Body of pancreas (tissue), 4 donors: ENCODE measurements at regions not wholly inside any gene's neighbourhood (a gene's known extent, or its start where the extent isn't known, plus 50 kb on each side); places are given as distances from the start of the nearest gene placed in this dataset.

Experiments
- ATAC-seq: fragments of 150-250 bp; one replicate; pipeline ENCODE4 v1.9.1; 2016
- DNase-seq, 4 donors: peaks; one replicate each; pipeline ENCODE4 v3.0.0-alpha.2; 2019
- H3K27ac ChIP-seq, 4 donors: fragments of 200-600 bp; sonication (generic); 1 replicate in 3 of 4; 2 replicates in 1 of 4; pipeline versions ENCODE4 v1.5.1 to v1.6.1; 2016 to 2019; ENCODE audit warnings: mild to moderate bottlenecking in 1 of 4, mixed read lengths in 1 of 4, moderate library complexity in 1 of 4
- H3K27me3 ChIP-seq, 2 donors: fragments of 200-600 bp; sonication (generic); one replicate each; pipeline ENCODE4 v1.6.0; 2016; ENCODE audit warnings: mild to moderate bottlenecking in 1 of 2
- H3K36me3 ChIP-seq, 2 donors: fragments of 200-600 bp; sonication (generic); replicated peaks in 1 of 2; 2 replicates each; pipeline ENCODE4 v1.5.1; 2016; ENCODE audit warnings: low read depth in 2 of 2; ENCODE audit not compliant: insufficient read depth in 1 of 2
- H3K4me1 ChIP-seq: fragments of 200-600 bp; sonication (generic); one replicate; pipeline ENCODE4 v1.6.0; 2016
- H3K4me3 ChIP-seq, 2 donors: fragments of 200-600 bp; sonication (generic); 1 replicate in 1 of 2; 2 replicates in 1 of 2; pipeline ENCODE4 v1.5.1; 2016 to 2019
- H3K9me3 ChIP-seq, 3 donors: fragments of 200-600 bp; sonication (generic); 1 replicate in 2 of 3; 2 replicates in 1 of 3; pipeline ENCODE4 v1.5.1; 2016
- POLR2A ChIP-seq, 3 donors: fragments of 450-650 bp; IDR thresholded peaks; one replicate each; pipeline ENCODE4 v1.6.1; 2016; ENCODE audit warnings: antibody characterized with exemption in 3 of 3, mild to moderate bottlenecking in 2 of 3
- WGBS, 2 donors: methylation state at CpG; one replicate each; pipeline ENCODE4 v1.1.5; 2017; 5-methylcytosine and 5-hydroxymethylcytosine counted together
- intact Hi-C: fragments of 100-400 bp; cut with DNase I; formaldehyde crosslinking; loops from one replicate; pipeline ENCODE4 v1.15.1; 2023
- TF ChIP-seq, protein P1 (sequence below), 7 experiments: fragments of 450-650 bp in 4 of 7; fragments of 200-600 bp in 3 of 7; sonication (generic) in 3 of 7; IDR thresholded peaks; one replicate each; pipeline ENCODE4 v1.5.1; 2016 to 2019; ENCODE audit warnings: antibody characterized with exemption in 7 of 7

DNA sequence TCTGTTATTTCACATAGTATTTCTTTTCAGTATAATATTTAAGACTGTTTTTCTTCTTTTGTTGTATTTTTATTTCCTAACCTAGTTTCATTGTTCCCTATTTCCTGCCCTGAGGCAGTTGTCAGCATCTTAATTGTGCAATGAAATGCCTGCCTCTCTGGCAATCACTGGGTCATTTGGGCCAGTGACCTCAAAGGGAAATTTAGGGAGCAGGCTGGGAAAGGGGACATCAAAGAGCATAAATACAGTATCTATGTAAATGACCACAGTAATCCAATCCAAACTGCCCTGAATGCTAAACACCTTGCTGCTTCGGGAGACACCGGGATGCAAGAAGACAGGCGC is 147.8 kb downstream of the TLR5 start:
- Histone ChIP-seq H3K36me3 (no peaks in the 10 kb centered on the region), H3K27ac (peak overlapping the region in 1 of 4 donors; percentile 44), H3K27me3 (no peaks in the 10 kb centered on the region), H3K4me3 (no peak overlapping the region), H3K4me1 (peaks cover 17% of the 10 kb centered on the region), H3K9me3 (no peaks in the 10 kb centered on the region)
- intact Hi-C loops: no loop called here
- 84 to 96% methylated on average over 3 of the region's 3 CpGs for WGBS, 2 donors
- DNase-seq (no peak), ATAC-seq (no peak)
- no peak for TF ChIP-seq POLR2A (IDR thresholded peaks at IDR 0.05)
- TF ChIP-seq, protein P1, sequence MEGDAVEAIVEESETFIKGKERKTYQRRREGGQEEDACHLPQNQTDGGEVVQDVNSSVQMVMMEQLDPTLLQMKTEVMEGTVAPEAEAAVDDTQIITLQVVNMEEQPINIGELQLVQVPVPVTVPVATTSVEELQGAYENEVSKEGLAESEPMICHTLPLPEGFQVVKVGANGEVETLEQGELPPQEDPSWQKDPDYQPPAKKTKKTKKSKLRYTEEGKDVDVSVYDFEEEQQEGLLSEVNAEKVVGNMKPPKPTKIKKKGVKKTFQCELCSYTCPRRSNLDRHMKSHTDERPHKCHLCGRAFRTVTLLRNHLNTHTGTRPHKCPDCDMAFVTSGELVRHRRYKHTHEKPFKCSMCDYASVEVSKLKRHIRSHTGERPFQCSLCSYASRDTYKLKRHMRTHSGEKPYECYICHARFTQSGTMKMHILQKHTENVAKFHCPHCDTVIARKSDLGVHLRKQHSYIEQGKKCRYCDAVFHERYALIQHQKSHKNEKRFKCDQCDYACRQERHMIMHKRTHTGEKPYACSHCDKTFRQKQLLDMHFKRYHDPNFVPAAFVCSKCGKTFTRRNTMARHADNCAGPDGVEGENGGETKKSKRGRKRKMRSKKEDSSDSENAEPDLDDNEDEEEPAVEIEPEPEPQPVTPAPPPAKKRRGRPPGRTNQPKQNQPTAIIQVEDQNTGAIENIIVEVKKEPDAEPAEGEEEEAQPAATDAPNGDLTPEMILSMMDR (IDR thresholded peaks at IDR 0.05): no peak

DNA sequence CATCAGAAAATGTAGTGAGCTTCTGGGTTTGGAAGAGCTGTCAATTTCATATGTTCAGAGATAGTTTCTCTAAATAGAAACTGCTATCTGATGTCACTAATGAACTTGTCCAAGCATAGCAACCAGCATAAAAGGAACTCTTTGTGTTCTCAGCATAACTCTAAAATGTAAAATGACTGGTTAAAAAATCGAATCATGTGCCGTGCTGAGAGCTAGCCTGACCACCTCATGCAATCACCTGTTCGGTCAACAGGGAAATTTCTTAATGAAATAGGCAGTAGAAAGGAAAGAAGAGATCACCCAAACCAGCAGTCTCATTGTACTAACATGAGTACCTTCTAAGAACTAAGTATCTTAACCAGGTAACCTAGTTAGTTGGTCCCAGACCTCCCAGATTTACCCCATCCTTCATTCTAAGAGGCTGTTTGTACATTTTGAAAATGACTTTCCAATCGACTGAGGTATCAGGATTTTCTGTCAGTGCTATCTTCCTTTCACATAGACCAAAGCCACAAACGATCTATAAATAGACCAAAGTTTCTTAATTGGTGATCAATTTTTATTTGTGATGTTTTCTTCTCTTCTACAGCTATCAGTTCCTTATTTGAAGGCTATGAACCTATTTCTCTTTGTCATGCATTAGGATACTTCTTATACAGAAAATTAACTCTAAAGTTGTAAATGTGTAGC is 147.3 kb downstream of the TLR5 start:
- no peaks in the 10 kb centered on the region for H3K9me3 ChIP-seq
- WGBS, 2 donors: 34 to 37% methylated on average over 5 of the region's 5 CpGs
- intact Hi-C loops: no loop called here
- H3K27ac ChIP-seq: peak overlapping the region in 1 of 4 donors; percentile 44
- ATAC-seq (peak; percentile 53), DNase-seq (no peak)
- no peaks in the 10 kb centered on the region for H3K36me3 ChIP-seq
- H3K4me1 ChIP-seq: peaks cover 23% of the 10 kb centered on the region
- no peak overlapping the region for H3K4me3 ChIP-seq
- TF ChIP-seq, protein P1 (IDR thresholded peaks at IDR 0.05): no peak
- TF ChIP-seq POLR2A (IDR thresholded peaks at IDR 0.05): no peak
- H3K27me3 ChIP-seq: no peaks in the 10 kb centered on the region

DNA sequence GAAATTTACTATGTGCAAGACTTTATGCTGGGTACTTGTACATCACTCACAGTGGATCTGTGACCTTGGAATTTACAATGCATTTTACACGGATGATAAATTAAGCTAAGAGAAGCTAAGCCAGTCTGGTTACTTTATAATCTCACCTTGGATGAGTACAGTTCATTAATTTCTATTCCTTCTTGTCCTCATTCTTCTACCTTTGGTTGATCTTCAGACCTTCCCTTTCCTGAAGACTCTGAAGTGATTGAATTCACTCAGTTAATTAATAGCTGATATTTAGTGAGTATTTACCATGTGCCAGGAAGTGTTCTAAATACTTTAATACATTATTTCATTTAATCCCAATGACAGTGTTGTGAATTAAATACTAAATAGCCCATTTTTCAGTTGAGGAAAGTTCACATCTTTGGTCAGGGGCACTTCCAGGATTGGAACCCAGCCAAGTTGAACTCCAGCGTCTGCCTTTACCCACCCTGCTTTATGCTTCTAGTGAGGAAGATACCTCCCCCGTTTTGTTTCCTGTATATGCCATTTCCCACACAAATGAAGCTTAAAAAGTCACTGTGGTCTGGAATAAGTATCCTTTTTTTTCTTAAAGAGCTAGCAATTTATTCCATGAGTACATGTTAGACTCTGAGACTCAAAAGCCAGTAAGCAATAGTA is 146.6 kb downstream of the TLR5 start:
- peak overlapping the region in 1 of 4 donors; percentile 44 for H3K27ac ChIP-seq
- no peak for ATAC-seq
- intact Hi-C loops: no loop called here
- H3K36me3 ChIP-seq: no peaks in the 10 kb centered on the region
- 40 to 51% methylated on average over 3 of the region's 3 CpGs for WGBS, 2 donors
- no peak for DNase-seq
- no peaks in the 10 kb centered on the region for H3K27me3 ChIP-seq
- H3K4me1 ChIP-seq: peaks cover 23% of the 10 kb centered on the region
- no peak for TF ChIP-seq POLR2A (IDR thresholded peaks at IDR 0.05)
- TF ChIP-seq, protein P1 (IDR thresholded peaks at IDR 0.05): no peak
- no peaks in the 10 kb centered on the region for H3K9me3 ChIP-seq
- no peak overlapping the region for H3K4me3 ChIP-seq

DNA sequence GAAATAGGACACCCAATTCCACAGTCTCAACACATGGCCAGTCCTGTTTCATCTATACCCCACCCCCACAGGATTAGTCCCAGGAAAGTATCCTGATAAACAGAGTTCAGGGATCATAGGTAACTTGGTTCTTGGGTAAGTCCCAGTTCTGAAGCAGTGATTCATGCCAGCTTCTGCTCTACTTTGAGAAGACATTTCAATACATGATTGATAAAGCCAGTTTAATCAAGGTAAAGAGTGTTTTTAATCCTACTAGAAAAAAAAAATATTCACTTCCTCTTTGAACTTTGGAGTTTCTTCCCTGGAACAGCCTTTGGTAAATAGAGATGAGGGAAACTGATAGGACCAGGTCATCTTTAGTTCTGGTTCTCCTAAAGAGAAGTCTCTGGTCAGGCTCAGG is 142.4 kb downstream of the TLR5 start:
- intact Hi-C loops: no loop called here
- peaks cover 16% of the 10 kb centered on the region for H3K4me1 ChIP-seq
- H3K27ac ChIP-seq: no peak overlapping the region
- no peak overlapping the region for H3K4me3 ChIP-seq
- H3K36me3 ChIP-seq: no peaks in the 10 kb centered on the region
- no peaks in the 10 kb centered on the region for H3K9me3 ChIP-seq
- H3K27me3 ChIP-seq: no peaks in the 10 kb centered on the region
- no peak for DNase-seq
- no peak for ATAC-seq
- TF ChIP-seq, protein P1 (IDR thresholded peaks at IDR 0.05): no peak
- TF ChIP-seq POLR2A (IDR thresholded peaks at IDR 0.05): no peak
